Gastrocnemius medialis (tissue), 4 donors: ENCODE measurements at regions not wholly inside any gene's neighbourhood (a gene's known extent, or its start where the extent isn't known, plus 50 kb on each side); places are given as distances from the start of the nearest gene placed in this dataset.

Source experiments
- ATAC-seq, 2 donors: fragments of 150-250 bp; one replicate each; pipeline ENCODE4 v1.9.1; 2016
- DNase-seq, 2 donors: peaks; one replicate each; pipeline ENCODE4 v3.0.0-alpha.2; 2019
- H3K27ac ChIP-seq, 4 donors: fragments of 200-600 bp; sonication (generic); 1 replicate in 1 of 4; 2 replicates in 3 of 4; pipeline ENCODE4 v1.5.1; 2016 to 2018; ENCODE audit warnings: mild to moderate bottlenecking in 2 of 4, moderate library complexity in 1 of 4
- H3K27me3 ChIP-seq, 3 donors: fragments of 200-600 bp; sonication (generic) in 2 of 3; 1 replicate in 1 of 3; 2 replicates in 2 of 3; pipeline versions ENCODE4 v1.5.1 to v1.6.0; 2016 to 2019; ENCODE audit warnings: mild to moderate bottlenecking in 1 of 3, moderate library complexity in 1 of 3
- H3K36me3 ChIP-seq, 2 donors: fragments of 200-600 bp; sonication (generic) in 1 of 2; one replicate each; pipeline ENCODE4 v1.5.1; 2017 to 2018
- H3K4me1 ChIP-seq, 2 donors: fragments of 200-600 bp; sonication (generic) in 1 of 2; one replicate each; pipeline ENCODE4 v1.5.1; 2016 to 2017; ENCODE audit warnings: mild to moderate bottlenecking in 2 of 2
- H3K4me3 ChIP-seq, 4 donors: fragments of 200-600 bp; sonication (generic) in 3 of 4; 1 replicate in 1 of 4; 2 replicates in 3 of 4; pipeline ENCODE4 v1.5.1; 2016 to 2019; ENCODE audit warnings: mild to moderate bottlenecking in 2 of 4
- H3K9me3 ChIP-seq, 3 donors: fragments of 200-600 bp; sonication (generic) in 2 of 3; 1 replicate in 1 of 3; 2 replicates in 2 of 3; pipeline ENCODE4 v1.5.1; 2016 to 2019
- CTCF ChIP-seq, 5 experiments: fragments of 450-650 bp in 3 of 5; fragments of 200-600 bp in 2 of 5; sonication (generic) in 2 of 5; IDR thresholded peaks in 4 of 5; conservative IDR thresholded peaks in 1 of 5; 1 replicate in 4 of 5; 2 replicates in 1 of 5; pipeline ENCODE4 v1.5.1; 2016 to 2019; ENCODE audit warnings: antibody characterized with exemption in 5 of 5, mild to moderate bottlenecking in 3 of 5, moderate library complexity in 3 of 5
- POLR2A ChIP-seq, 2 donors: fragments of 450-650 bp; IDR thresholded peaks; one replicate each; pipeline ENCODE4 v1.6.1; 2017; ENCODE audit warnings: antibody characterized with exemption in 2 of 2, mild to moderate bottlenecking in 2 of 2, moderate library complexity in 2 of 2
- in situ Hi-C, 4 donors: fragments of 200-750 bp; cut with MboI; loops; one replicate each; pipeline versions ENCODE4 v1.15.0 to v1.8.0; 2017; ENCODE audit warnings: low sequenced_read_pairs in 4 of 4
- intact Hi-C: fragments of 100-400 bp; cut with DNase I; formaldehyde crosslinking; loops from one replicate; pipeline ENCODE4 v1.15.1; 2023; ENCODE audit warnings: low total_unique reads

GRCh38 chr2:151048331-151049054 is 213.2 kb downstream of the RBM43 start:
- Histone ChIP-seq H3K27me3 (no peaks in the 10 kb centered on the region), H3K4me1 (no peaks in the 10 kb centered on the region), H3K36me3 (no peaks in the 10 kb centered on the region), H3K9me3 (no peaks in the 10 kb centered on the region), H3K27ac (no peak overlapping the region), H3K4me3 (no peak overlapping the region)
- in situ Hi-C loops, result loop anchor here in 1 of 4 donors (25.0 kb wide), 1 partner anchor 1436 kb away; no protein-coding TSS in a partner anchor
- TF ChIP-seq CTCF (IDR thresholded peaks at IDR 0.05 in 4 of 5, conservative IDR thresholded peaks at IDR 0.05 in 1 of 5) (no peak), POLR2A (IDR thresholded peaks at IDR 0.05) (no peak)
- ATAC-seq (no peak), DNase-seq (no peak)
- intact Hi-C loops, result no loop called here

- no peak overlapping the region for H3K27ac ChIP-seq
- H3K9me3 ChIP-seq, result no peaks in the 10 kb centered on the region
- no peaks in the 10 kb centered on the region for H3K4me1 ChIP-seq
- no peak overlapping the region for H3K4me3 ChIP-seq
- no peak for ATAC-seq
- intact Hi-C loops, result no loop called here
- in situ Hi-C loops, result loop anchor here in 1 of 4 donors (25.0 kb wide), 1 partner anchor 1431 kb away; no protein-coding TSS in a partner anchor
- no peaks in the 10 kb centered on the region for H3K36me3 ChIP-seq
- DNase-seq, result no peak
- TF ChIP-seq POLR2A (IDR thresholded peaks at IDR 0.05), result no peak
- no peak for TF ChIP-seq CTCF (IDR thresholded peaks at IDR 0.05 in 4 of 5, conservative IDR thresholded peaks at IDR 0.05 in 1 of 5)
- H3K27me3 ChIP-seq, result no peaks in the 10 kb centered on the region
Observed at GRCh38 chr2:151043484-151043883, 218.2 kb downstream of the RBM43 start.

- H3K36me3 ChIP-seq, result no peaks in the 10 kb centered on the region
- in situ Hi-C loops (loop anchor here in 1 of 4 donors (25.0 kb wide), 1 partner anchor 1431 kb away; no protein-coding TSS in a partner anchor), intact Hi-C loops (no loop called here)
- H3K4me3 ChIP-seq, result no peak overlapping the region
- H3K27ac ChIP-seq, result no peak overlapping the region
- no peaks in the 10 kb centered on the region for H3K9me3 ChIP-seq
- no peak for DNase-seq
- TF ChIP-seq CTCF (IDR thresholded peaks at IDR 0.05 in 4 of 5, conservative IDR thresholded peaks at IDR 0.05 in 1 of 5), result no peak
- no peak for TF ChIP-seq POLR2A (IDR thresholded peaks at IDR 0.05)
- ATAC-seq, result no peak
- H3K4me1 ChIP-seq, result no peaks in the 10 kb centered on the region
- no peaks in the 10 kb centered on the region for H3K27me3 ChIP-seq
Observed at GRCh38 chr2:151042964-151043363, 218.7 kb downstream of the RBM43 start.

- in situ Hi-C loops, result loop anchor here in 1 of 4 donors (25.0 kb wide), 1 partner anchor 1428 kb away; no protein-coding TSS in a partner anchor
Observed at GRCh38 chr2:151040039-151040438, 221.6 kb downstream of the RBM43 start.

More at GRCh38 chr2:151040039-151040438, 221.6 kb downstream of the RBM43 start:
- no peak for ATAC-seq
- H3K4me3 ChIP-seq, result no peak overlapping the region
- H3K36me3 ChIP-seq, result no peaks in the 10 kb centered on the region
- intact Hi-C loops, result no loop called here
- no peak for TF ChIP-seq POLR2A (IDR thresholded peaks at IDR 0.05)
- TF ChIP-seq CTCF (IDR thresholded peaks at IDR 0.05 in 4 of 5, conservative IDR thresholded peaks at IDR 0.05 in 1 of 5), result no peak
- DNase-seq, result no peak
- H3K9me3 ChIP-seq, result no peaks in the 10 kb centered on the region
- no peak overlapping the region for H3K27ac ChIP-seq
- H3K4me1 ChIP-seq, result no peaks in the 10 kb centered on the region
- H3K27me3 ChIP-seq, result no peaks in the 10 kb centered on the region
